ENCODE measurements at regions not wholly inside any gene's neighbourhood (a gene's known extent, or its start where the extent isn't known, plus 50 kb on each side); places are given as distances from the start of the nearest gene placed in this dataset.

- POLR2A ChIA-PET (ENCODE audit: unreplicated experiment) = no interaction called here
- Histone ChIP-seq H3K36me3 (ENCODE audit: low read depth, low read length) (no peaks in the 10 kb centered on the region), H3K27ac (ENCODE audit: low read length) (no peak overlapping the region), H3K9ac (ENCODE audit: low read length) (no peak overlapping the region), H3F3A (ENCODE audit: low read length, unreplicated experiment) (no peaks in the 10 kb centered on the region), H3K27me3 (ENCODE audit: low read length) (0 out of 2 replicates have a peak, but pooled peaks cover 4% of the 10 kb centered on the region), H3K79me2 (ENCODE audit: low read length) (no peaks in the 10 kb centered on the region), H2AFZ (ENCODE audit: low read length) (no peak overlapping the region), H3K9me3 (ENCODE audit: low read length) (no peaks in the 10 kb centered on the region), H4K20me1 (ENCODE audit: low read length) (no peaks in the 10 kb centered on the region), H3K9me2 (replicated peaks; ENCODE audit: low read length) (no peaks in the 10 kb centered on the region), H3K4me3 (ENCODE audit: low read length) (no peak overlapping the region), H3K4me2 (ENCODE audit: low read length) (no peak overlapping the region), H3K4me1 (ENCODE audit: insufficient read depth, low read length) (no peaks in the 10 kb centered on the region)
- intact Hi-C loops (cut with micrococcal nuclease) = no loop called here
- TF ChIP-seq CTCF (conservative IDR thresholded peaks at IDR 0.05; ENCODE audit: low read depth, low read length) (no peak), EZH2 (IDR thresholded peaks at IDR 0.05; ENCODE audit: low read length, unreplicated experiment) (no peak), EZH2phosphoT487 (IDR thresholded peaks at IDR 0.05; ENCODE audit: borderline replicate concordance, low read length) (no peak)
- BruUV-seq (replicated peaks) = no TSS peak
- CTCF ChIA-PET = no interaction called here
- DNase-seq (no peak), ATAC-seq (no peak)
Observed at GRCh38 chr2:84088656-84089055, 370.4 kb downstream of the SUCLG1 start.

GRCh38 chr2:84085562-84085961, 373.5 kb downstream of the SUCLG1 start:
- Histone ChIP-seq H2AFZ (ENCODE audit: low read length) (no peak overlapping the region), H3K36me3 (ENCODE audit: low read depth, low read length) (no peaks in the 10 kb centered on the region), H3K27ac (ENCODE audit: low read length) (no peak overlapping the region), H3K9me2 (replicated peaks; ENCODE audit: low read length) (no peaks in the 10 kb centered on the region), H3K4me2 (ENCODE audit: low read length) (no peak overlapping the region), H3K4me3 (ENCODE audit: low read length) (no peak overlapping the region), H3K4me1 (ENCODE audit: insufficient read depth, low read length) (no peaks in the 10 kb centered on the region), H3F3A (ENCODE audit: low read length, unreplicated experiment) (no peaks in the 10 kb centered on the region), H3K27me3 (ENCODE audit: low read length) (0 out of 2 replicates have a peak, but pooled peaks cover 10% of the 10 kb centered on the region), H3K79me2 (ENCODE audit: low read length) (no peaks in the 10 kb centered on the region), H3K9ac (ENCODE audit: low read length) (no peak overlapping the region), H4K20me1 (ENCODE audit: low read length) (no peaks in the 10 kb centered on the region), H3K9me3 (ENCODE audit: low read length) (no peaks in the 10 kb centered on the region)
- intact Hi-C loops (cut with micrococcal nuclease) = no loop called here
- ATAC-seq = no peak
- CTCF ChIA-PET = no interaction called here
- DNase-seq = no peak
- POLR2A ChIA-PET (ENCODE audit: unreplicated experiment) = no interaction called here
- no TSS peak for BruUV-seq (replicated peaks)
- TF ChIP-seq CTCF (conservative IDR thresholded peaks at IDR 0.05; ENCODE audit: low read depth, low read length) = no peak
- TF ChIP-seq EZH2 (IDR thresholded peaks at IDR 0.05; ENCODE audit: low read length, unreplicated experiment) = no peak
- TF ChIP-seq EZH2phosphoT487 (IDR thresholded peaks at IDR 0.05; ENCODE audit: borderline replicate concordance, low read length) = no peak

- no peak overlapping the region for H3K4me3 ChIP-seq (ENCODE audit: low read length)
- no peak overlapping the region for H3K9ac ChIP-seq (ENCODE audit: low read length)
- no peak for DNase-seq
- no peaks in the 10 kb centered on the region for H3K4me1 ChIP-seq (ENCODE audit: insufficient read depth, low read length)
- no peaks in the 10 kb centered on the region for H3K9me3 ChIP-seq (ENCODE audit: low read length)
- H3F3A ChIP-seq (ENCODE audit: low read length, unreplicated experiment) = no peaks in the 10 kb centered on the region
- H3K36me3 ChIP-seq (ENCODE audit: low read depth, low read length) = no peaks in the 10 kb centered on the region
- ChIA-PET CTCF (no interaction called here), POLR2A (ENCODE audit: unreplicated experiment) (no interaction called here)
- H3K79me2 ChIP-seq (ENCODE audit: low read length) = no peaks in the 10 kb centered on the region
- TF ChIP-seq EZH2phosphoT487 (IDR thresholded peaks at IDR 0.05; ENCODE audit: borderline replicate concordance, low read length) (no peak), CTCF (conservative IDR thresholded peaks at IDR 0.05; ENCODE audit: low read depth, low read length) (no peak), EZH2 (IDR thresholded peaks at IDR 0.05; ENCODE audit: low read length, unreplicated experiment) (no peak)
- H3K9me2 ChIP-seq (replicated peaks; ENCODE audit: low read length) = no peaks in the 10 kb centered on the region
- H4K20me1 ChIP-seq (ENCODE audit: low read length) = no peaks in the 10 kb centered on the region
- intact Hi-C loops (cut with micrococcal nuclease) = no loop called here
- BruUV-seq (replicated peaks) = no TSS peak
- H3K27me3 ChIP-seq (ENCODE audit: low read length) = 0 out of 2 replicates have a peak, but pooled peaks cover 10% of the 10 kb centered on the region
- no peak overlapping the region for H3K4me2 ChIP-seq (ENCODE audit: low read length)
- no peak overlapping the region for H2AFZ ChIP-seq (ENCODE audit: low read length)
- no peak overlapping the region for H3K27ac ChIP-seq (ENCODE audit: low read length)
- no peak for ATAC-seq
Observed at GRCh38 chr2:84084856-84085255, 374.2 kb downstream of the SUCLG1 start.
